Thoracic aorta (tissue), 2 donors: ENCODE measurements at regions not wholly inside any gene's neighbourhood (a gene's known extent, or its start where the extent isn't known, plus 50 kb on each side); places are given as distances from the start of the nearest gene placed in this dataset.

ENCODE experiments used
- ATAC-seq: fragments of 150-250 bp; one replicate; pipeline ENCODE4 v1.8.0; 2017; ENCODE audit warnings: low read depth; ENCODE audit not compliant: insufficient number of reproducible peaks, low FRiP score
- DNase-seq: peaks from one replicate; pipeline ENCODE4 v3.0.0-alpha.2; 2020; ENCODE audit warnings: low spot score
- H3K27ac ChIP-seq, 2 donors: fragments of 200-600 bp; sonication (generic); 1 replicate in 1 of 2; 2 replicates in 1 of 2; pipeline ENCODE4 v1.5.1; 2016; ENCODE audit warnings: mild to moderate bottlenecking in 2 of 2, moderate library complexity in 2 of 2
- H3K27me3 ChIP-seq: fragments of 200-600 bp; sonication (generic); replicated peaks from 2 replicates; pipeline ENCODE4 v1.6.0; 2016; ENCODE audit warnings: mild to moderate bottlenecking; ENCODE audit not compliant: insufficient read depth
- H3K36me3 ChIP-seq: fragments of 200-600 bp; sonication (generic); one replicate; pipeline ENCODE4 v1.5.1; 2016
- H3K4me1 ChIP-seq, 2 donors: fragments of 200-600 bp; sonication (generic); 1 replicate in 1 of 2; 2 replicates in 1 of 2; pipeline versions ENCODE4 v1.5.1 to v1.6.0; 2016; ENCODE audit warnings: low read depth in 2 of 2, mild to moderate bottlenecking in 1 of 2; ENCODE audit not compliant: control insufficient read depth in 1 of 2
- H3K4me3 ChIP-seq: fragments of 200-600 bp; sonication (generic); 2 replicates; pipeline ENCODE4 v1.5.1; 2016; ENCODE audit warnings: mild to moderate bottlenecking
- H3K9me3 ChIP-seq: fragments of 200-600 bp; sonication (generic); 2 replicates; pipeline ENCODE4 v1.5.1; 2016
- CTCF ChIP-seq: fragments of 200-600 bp; sonication (generic); IDR thresholded peaks from one replicate; pipeline ENCODE4 v1.5.1; 2019; ENCODE audit warnings: antibody characterized with exemption

- no peak for DNase-seq
- no peak for TF ChIP-seq CTCF
- H3K4me3 ChIP-seq, result no peak overlapping the region
- no peaks in the 10 kb centered on the region for H3K27me3 ChIP-seq
- no peaks in the 10 kb centered on the region for H3K36me3 ChIP-seq
- ATAC-seq, result no peak
- H3K4me1 ChIP-seq, result peaks cover 0 to 20% of the 10 kb centered on the region in 2 donors
- H3K27ac ChIP-seq, result no peak overlapping the region
- H3K9me3 ChIP-seq, result no peaks in the 10 kb centered on the region
These were observed 266.8 kb downstream of the ADAMTS20 start for GRCh38 chr12:43285159-43285598.

GRCh38 chr12:43284486-43285158 is 267.4 kb downstream of the ADAMTS20 start:
- Histone ChIP-seq H3K27me3 (no peaks in the 10 kb centered on the region), H3K9me3 (no peaks in the 10 kb centered on the region), H3K4me3 (no peak overlapping the region), H3K36me3 (no peaks in the 10 kb centered on the region), H3K4me1 (peaks cover 0 to 18% of the 10 kb centered on the region in 2 donors), H3K27ac (no peak overlapping the region)
- DNase-seq (no peak), ATAC-seq (no peak)
- no peak for TF ChIP-seq CTCF

GRCh38 chr12:43283206-43283605 is 268.8 kb downstream of the ADAMTS20 start:
- no peak for TF ChIP-seq CTCF
- Histone ChIP-seq H3K36me3 (no peaks in the 10 kb centered on the region), H3K27me3 (no peaks in the 10 kb centered on the region), H3K4me3 (no peak overlapping the region), H3K9me3 (no peaks in the 10 kb centered on the region), H3K4me1 (peaks cover 0 to 10% of the 10 kb centered on the region in 2 donors), H3K27ac (no peak overlapping the region)
- no peak for ATAC-seq
- no peak for DNase-seq

- H3K27me3 ChIP-seq, result no peaks in the 10 kb centered on the region
- TF ChIP-seq CTCF, result no peak
- H3K9me3 ChIP-seq, result no peaks in the 10 kb centered on the region
- DNase-seq, result no peak
- no peaks in the 10 kb centered on the region for H3K36me3 ChIP-seq
- no peak overlapping the region for H3K27ac ChIP-seq
- no peak for ATAC-seq
- no peaks in the 10 kb centered on the region for H3K4me1 ChIP-seq
- H3K4me3 ChIP-seq, result no peak overlapping the region
These were observed 269.9 kb downstream of the ADAMTS20 start for GRCh38 chr12:43282106-43282505.

- H3K27ac ChIP-seq, result no peak overlapping the region
- no peak for ATAC-seq
- DNase-seq, result no peak
- no peaks in the 10 kb centered on the region for H3K9me3 ChIP-seq
- H3K36me3 ChIP-seq, result no peaks in the 10 kb centered on the region
- no peaks in the 10 kb centered on the region for H3K4me1 ChIP-seq
- H3K27me3 ChIP-seq, result no peaks in the 10 kb centered on the region
- no peak for TF ChIP-seq CTCF
- no peak overlapping the region for H3K4me3 ChIP-seq
These were observed 270.4 kb downstream of the ADAMTS20 start for GRCh38 chr12:43281563-43281962.
